ENCODE measurements at regions not wholly inside any gene's neighbourhood (a gene's known extent, or its start where the extent isn't known, plus 50 kb on each side); places are given as distances from the start of the nearest gene placed in this dataset.

GRCh38 chr14:104245723-104246122, 107.3 kb downstream of the KIF26A start:
- TF ChIP-seq FOSB (CRISPR knock-in tag; IDR thresholded peaks at IDR 0.05) (no peak), EP300 (IDR thresholded peaks at IDR 0.05) (no peak), JUN (IDR thresholded peaks at IDR 0.05) (no peak), MAZ (IDR thresholded peaks at IDR 0.05; ENCODE audit: borderline replicate concordance, low read depth, low read length) (no peak), PHF8 (IDR thresholded peaks at IDR 0.05; ENCODE audit: borderline replicate concordance, low read depth) (no peak), RAD21 (conservative IDR thresholded peaks at IDR 0.05 in 1 of 2, IDR thresholded peaks at IDR 0.05 in 1 of 2) (no peak), GATA3 (IDR thresholded peaks at IDR 0.05; ENCODE audit: borderline replicate concordance) (no peak), BCL3 (IDR thresholded peaks at IDR 0.05) (no peak), HOXB5 (CRISPR knock-in tag; IDR thresholded peaks at IDR 0.05) (no peak), CBX2 (IDR thresholded peaks at IDR 0.05; ENCODE audit: borderline replicate concordance, low read depth) (no peak), SMC3 (IDR thresholded peaks at IDR 0.05) (no peak), RFX5 (IDR thresholded peaks at IDR 0.05) (no peak), CHD2 (IDR thresholded peaks at IDR 0.05; ENCODE audit: low read length, partially characterized antibody) (no peak)
- TF ChIP-seq, protein P1, sequence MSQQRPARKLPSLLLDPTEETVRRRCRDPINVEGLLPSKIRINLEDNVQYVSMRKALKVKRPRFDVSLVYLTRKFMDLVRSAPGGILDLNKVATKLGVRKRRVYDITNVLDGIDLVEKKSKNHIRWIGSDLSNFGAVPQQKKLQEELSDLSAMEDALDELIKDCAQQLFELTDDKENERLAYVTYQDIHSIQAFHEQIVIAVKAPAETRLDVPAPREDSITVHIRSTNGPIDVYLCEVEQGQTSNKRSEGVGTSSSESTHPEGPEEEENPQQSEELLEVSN (IDR thresholded peaks at IDR 0.05; ENCODE audit: borderline replicate concordance, low read depth): no peak
- TF ChIP-seq, protein P2, sequence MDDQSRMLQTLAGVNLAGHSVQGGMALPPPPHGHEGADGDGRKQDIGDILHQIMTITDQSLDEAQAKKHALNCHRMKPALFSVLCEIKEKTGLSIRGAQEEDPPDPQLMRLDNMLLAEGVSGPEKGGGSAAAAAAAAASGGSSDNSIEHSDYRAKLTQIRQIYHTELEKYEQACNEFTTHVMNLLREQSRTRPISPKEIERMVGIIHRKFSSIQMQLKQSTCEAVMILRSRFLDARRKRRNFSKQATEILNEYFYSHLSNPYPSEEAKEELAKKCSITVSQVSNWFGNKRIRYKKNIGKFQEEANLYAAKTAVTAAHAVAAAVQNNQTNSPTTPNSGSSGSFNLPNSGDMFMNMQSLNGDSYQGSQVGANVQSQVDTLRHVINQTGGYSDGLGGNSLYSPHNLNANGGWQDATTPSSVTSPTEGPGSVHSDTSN (IDR thresholded peaks at IDR 0.05): no peak
- TF ChIP-seq, protein P3, sequence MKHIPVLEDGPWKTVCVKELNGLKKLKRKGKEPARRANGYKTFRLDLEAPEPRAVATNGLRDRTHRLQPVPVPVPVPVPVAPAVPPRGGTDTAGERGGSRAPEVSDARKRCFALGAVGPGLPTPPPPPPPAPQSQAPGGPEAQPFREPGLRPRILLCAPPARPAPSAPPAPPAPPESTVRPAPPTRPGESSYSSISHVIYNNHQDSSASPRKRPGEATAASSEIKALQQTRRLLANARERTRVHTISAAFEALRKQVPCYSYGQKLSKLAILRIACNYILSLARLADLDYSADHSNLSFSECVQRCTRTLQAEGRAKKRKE (CRISPR knock-in tag; IDR thresholded peaks at IDR 0.05; ENCODE audit: low read depth): no peak
- TF ChIP-seq, protein P4, sequence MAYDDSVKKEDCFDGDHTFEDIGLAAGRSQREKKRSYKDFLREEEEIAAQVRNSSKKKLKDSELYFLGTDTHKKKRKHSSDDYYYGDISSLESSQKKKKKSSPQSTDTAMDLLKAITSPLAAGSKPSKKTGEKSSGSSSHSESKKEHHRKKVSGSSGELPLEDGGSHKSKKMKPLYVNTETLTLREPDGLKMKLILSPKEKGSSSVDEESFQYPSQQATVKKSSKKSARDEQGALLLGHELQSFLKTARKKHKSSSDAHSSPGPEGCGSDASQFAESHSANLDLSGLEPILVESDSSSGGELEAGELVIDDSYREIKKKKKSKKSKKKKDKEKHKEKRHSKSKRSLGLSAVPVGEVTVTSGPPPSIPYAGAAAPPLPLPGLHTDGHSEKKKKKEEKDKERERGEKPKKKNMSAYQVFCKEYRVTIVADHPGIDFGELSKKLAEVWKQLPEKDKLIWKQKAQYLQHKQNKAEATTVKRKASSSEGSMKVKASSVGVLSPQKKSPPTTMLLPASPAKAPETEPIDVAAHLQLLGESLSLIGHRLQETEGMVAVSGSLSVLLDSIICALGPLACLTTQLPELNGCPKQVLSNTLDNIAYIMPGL (CRISPR knock-in tag; IDR thresholded peaks at IDR 0.05; ENCODE audit: borderline replicate concordance): no peak
- ATAC-seq: no peak
- POLR2A ChIA-PET: no interaction called here
- no peak overlapping the region for H3K4me3 ChIP-seq
- no peaks in the 10 kb centered on the region for H3K4me1 ChIP-seq
- no peak overlapping the region for H3K4me2 ChIP-seq
- FAIRE-seq: no peak
- DNase-seq (ENCODE audit: low read depth in 1 of 2, low spot score in 1 of 2): no peak
- no peak overlapping the region for H3K27ac ChIP-seq
- 2% methylated on average over 2 of the region's 2 CpGs for WGBS (ENCODE audit: missing lambda C conversion rate)
- no peaks in the 10 kb centered on the region; the same call in 1 of the 3 replicates for H3K9me3 ChIP-seq
- CTCF ChIA-PET: no interaction called here

- H3K4me2 ChIP-seq: no peak overlapping the region
- H3K27ac ChIP-seq: no peak overlapping the region
- no peaks in the 10 kb centered on the region; the same call in 1 of the 3 replicates for H3K9me3 ChIP-seq
- TF ChIP-seq TP53 (CRISPR knock-in tag; IDR thresholded peaks at IDR 0.05) (no peak), TFCP2L1 (CRISPR knock-in tag; IDR thresholded peaks at IDR 0.05) (no peak), NPAS2 (CRISPR knock-in tag; IDR thresholded peaks at IDR 0.05; ENCODE audit: borderline replicate concordance) (no peak), ZNF302 (CRISPR knock-in tag; IDR thresholded peaks at IDR 0.05) (no peak), GATA3 (IDR thresholded peaks at IDR 0.05; ENCODE audit: borderline replicate concordance) (no peak)
- TF ChIP-seq, protein P5, sequence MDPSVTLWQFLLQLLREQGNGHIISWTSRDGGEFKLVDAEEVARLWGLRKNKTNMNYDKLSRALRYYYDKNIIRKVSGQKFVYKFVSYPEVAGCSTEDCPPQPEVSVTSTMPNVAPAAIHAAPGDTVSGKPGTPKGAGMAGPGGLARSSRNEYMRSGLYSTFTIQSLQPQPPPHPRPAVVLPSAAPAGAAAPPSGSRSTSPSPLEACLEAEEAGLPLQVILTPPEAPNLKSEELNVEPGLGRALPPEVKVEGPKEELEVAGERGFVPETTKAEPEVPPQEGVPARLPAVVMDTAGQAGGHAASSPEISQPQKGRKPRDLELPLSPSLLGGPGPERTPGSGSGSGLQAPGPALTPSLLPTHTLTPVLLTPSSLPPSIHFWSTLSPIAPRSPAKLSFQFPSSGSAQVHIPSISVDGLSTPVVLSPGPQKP (IDR thresholded peaks at IDR 0.05; ENCODE audit: low read depth, low read length): no peak
- TF ChIP-seq, protein P2 (IDR thresholded peaks at IDR 0.05): no peak
- POLR2A ChIA-PET: no interaction called here
- FAIRE-seq (no peak), ATAC-seq (peak; percentile 28 to 53; a peak in 4 of 6 replicates), DNase-seq (ENCODE audit: low read depth in 1 of 2, low spot score in 1 of 2) (no peak)
- 40% methylated on average over 17 of the region's 19 CpGs for WGBS (ENCODE audit: missing lambda C conversion rate)
- no peak overlapping the region for H3K4me3 ChIP-seq
- CTCF ChIA-PET: no interaction called here
- H3K4me1 ChIP-seq: no peaks in the 10 kb centered on the region
Measured at GRCh38 chr14:104246401-104247335, 108.3 kb downstream of the KIF26A start.

Measured in A549 (cell line).